ENCODE measurements at regions not wholly inside any gene's neighbourhood (a gene's known extent, or its start where the extent isn't known, plus 50 kb on each side); places are given as distances from the start of the nearest gene placed in this dataset.

- Histone ChIP-seq H3K79me2 (ENCODE audit: low read length) (no peaks in the 10 kb centered on the region), H3K27ac (ENCODE audit: low read length) (no peak overlapping the region), H3K9me3 (ENCODE audit: insufficient read depth, low read length) (no peaks in the 10 kb centered on the region), H4K20me1 (ENCODE audit: insufficient read depth, low read length) (no peaks in the 10 kb centered on the region), H3K27me3 (ENCODE audit: low read depth, low read length) (peaks cover 20% of the 10 kb centered on the region; the same call in 1 of the 2 replicates), H3K4me2 (ENCODE audit: low read length) (no peak overlapping the region), H3K36me3 (replicated peaks; ENCODE audit: low read depth, low read length) (no peaks in the 10 kb centered on the region), H3K4me1 (ENCODE audit: low read length) (no peaks in the 10 kb centered on the region), H3K4me3 (ENCODE audit: low read length) (no peak overlapping the region), H3K9ac (ENCODE audit: low read length) (no peak overlapping the region), H2AFZ (ENCODE audit: low read depth, low read length) (no peak overlapping the region)
- TF ChIP-seq CTCF (IDR thresholded peaks at IDR 0.05; ENCODE audit: low read depth, low read length) (no peak), EZH2phosphoT487 (IDR thresholded peaks at IDR 0.05; ENCODE audit: low read depth) (no peak)
Measured at GRCh38 chr2:11984316-11985158, 238.1 kb downstream of the LPIN1 start.

GRCh38 chr2:11985817-11986566 is 239.6 kb downstream of the LPIN1 start:
- H3K27ac ChIP-seq (ENCODE audit: low read length): no peak overlapping the region
- no peak overlapping the region for H3K4me2 ChIP-seq (ENCODE audit: low read length)
- H4K20me1 ChIP-seq (ENCODE audit: insufficient read depth, low read length): no peaks in the 10 kb centered on the region
- no peaks in the 10 kb centered on the region for H3K9me3 ChIP-seq (ENCODE audit: insufficient read depth, low read length)
- H3K36me3 ChIP-seq (replicated peaks; ENCODE audit: low read depth, low read length): no peaks in the 10 kb centered on the region
- no peaks in the 10 kb centered on the region for H3K79me2 ChIP-seq (ENCODE audit: low read length)
- H3K9ac ChIP-seq (ENCODE audit: low read length): no peak overlapping the region
- H3K27me3 ChIP-seq (ENCODE audit: low read depth, low read length): peaks cover 20% of the 10 kb centered on the region; the same call in 1 of the 2 replicates
- no peaks in the 10 kb centered on the region for H3K4me1 ChIP-seq (ENCODE audit: low read length)
- H2AFZ ChIP-seq (ENCODE audit: low read depth, low read length): no peak overlapping the region
- H3K4me3 ChIP-seq (ENCODE audit: low read length): no peak overlapping the region
- TF ChIP-seq EZH2phosphoT487 (IDR thresholded peaks at IDR 0.05; ENCODE audit: low read depth): no peak
- no peak for TF ChIP-seq CTCF (IDR thresholded peaks at IDR 0.05; ENCODE audit: low read depth, low read length)

GRCh38 chr2:11987151-11987550 is 240.7 kb downstream of the LPIN1 start:
- no peak overlapping the region for H3K4me3 ChIP-seq (ENCODE audit: low read length)
- H3K4me1 ChIP-seq (ENCODE audit: low read length): no peaks in the 10 kb centered on the region
- no peaks in the 10 kb centered on the region for H4K20me1 ChIP-seq (ENCODE audit: insufficient read depth, low read length)
- TF ChIP-seq CTCF (IDR thresholded peaks at IDR 0.05; ENCODE audit: low read depth, low read length) (no peak), EZH2phosphoT487 (IDR thresholded peaks at IDR 0.05; ENCODE audit: low read depth) (no peak)
- no peaks in the 10 kb centered on the region for H3K79me2 ChIP-seq (ENCODE audit: low read length)
- peaks cover 20% of the 10 kb centered on the region; the same call in 1 of the 2 replicates for H3K27me3 ChIP-seq (ENCODE audit: low read depth, low read length)
- H3K36me3 ChIP-seq (replicated peaks; ENCODE audit: low read depth, low read length): no peaks in the 10 kb centered on the region
- H3K9me3 ChIP-seq (ENCODE audit: insufficient read depth, low read length): no peaks in the 10 kb centered on the region
- H3K4me2 ChIP-seq (ENCODE audit: low read length): no peak overlapping the region
- H2AFZ ChIP-seq (ENCODE audit: low read depth, low read length): no peak overlapping the region
- H3K27ac ChIP-seq (ENCODE audit: low read length): no peak overlapping the region
- no peak overlapping the region for H3K9ac ChIP-seq (ENCODE audit: low read length)

- Histone ChIP-seq H3K27me3 (ENCODE audit: low read depth, low read length) (peaks cover 23% of the 10 kb centered on the region; the same call in 1 of the 2 replicates), H3K4me3 (ENCODE audit: low read length) (no peak overlapping the region), H3K9ac (ENCODE audit: low read length) (no peak overlapping the region), H3K36me3 (replicated peaks; ENCODE audit: low read depth, low read length) (no peaks in the 10 kb centered on the region), H2AFZ (ENCODE audit: low read depth, low read length) (no peak overlapping the region), H3K79me2 (ENCODE audit: low read length) (no peaks in the 10 kb centered on the region), H3K9me3 (ENCODE audit: insufficient read depth, low read length) (no peaks in the 10 kb centered on the region), H3K27ac (ENCODE audit: low read length) (no peak overlapping the region), H3K4me2 (ENCODE audit: low read length) (no peak overlapping the region), H4K20me1 (ENCODE audit: insufficient read depth, low read length) (no peaks in the 10 kb centered on the region), H3K4me1 (ENCODE audit: low read length) (no peaks in the 10 kb centered on the region)
- TF ChIP-seq EZH2phosphoT487 (IDR thresholded peaks at IDR 0.05; ENCODE audit: low read depth): no peak
- no peak for TF ChIP-seq CTCF (IDR thresholded peaks at IDR 0.05; ENCODE audit: low read depth, low read length)
Measured at GRCh38 chr2:11988691-11989353, 242.4 kb downstream of the LPIN1 start.
